Kidney (tissue), 13 donors: ENCODE measurements at regions not wholly inside any gene's neighbourhood (a gene's known extent, or its start where the extent isn't known, plus 50 kb on each side); places are given as distances from the start of the nearest gene placed in this dataset.

Experiments
- DNase-seq, 5 donors: peaks; one replicate each; pipeline ENCODE4 v3.0.0-alpha.2; 2013 to 2020
- FAIRE-seq: peaks from 2 replicates; lab custom pipeline; 2012; peaks lifted over from hg19 to GRCh38; lab: Jason Lieb, UNC
- H3K27ac ChIP-seq, 2 donors: one replicate each; pipeline ENCODE4 v1.7.0; 2013; ENCODE audit warnings: low read depth in 2 of 2, low read length in 2 of 2, inconsistent platforms in 1 of 2
- H3K27me3 ChIP-seq: one replicate; pipeline ENCODE4 v1.7.1; 2013; ENCODE audit warnings: low read length, inconsistent platforms; ENCODE audit not compliant: control insufficient read depth, insufficient read depth
- H3K36me3 ChIP-seq, 3 donors: one replicate each; pipeline versions ENCODE4 v1.7.0 to v1.7.1; 2013; ENCODE audit warnings: low read length in 3 of 3, control low read depth in 1 of 3, inconsistent platforms in 1 of 3; ENCODE audit not compliant: insufficient read depth in 3 of 3, control insufficient read depth in 2 of 3
- H3K4me1 ChIP-seq, 3 donors: one replicate each; pipeline versions ENCODE4 v1.7.0 to v1.7.1; 2013; ENCODE audit warnings: low read length in 3 of 3, inconsistent platforms in 1 of 3, low read depth in 1 of 3; ENCODE audit not compliant: control insufficient read depth in 2 of 3, insufficient read depth in 2 of 3
- H3K4me3 ChIP-seq, 3 donors: one replicate each; pipeline versions ENCODE4 v1.7.0 to v1.8.1; 2013; ENCODE audit warnings: low read length in 3 of 3, control low read depth in 1 of 3, inconsistent platforms in 1 of 3
- H3K9ac ChIP-seq, 3 donors: one replicate each; pipeline versions ENCODE4 v1.7.0 to v1.7.1; 2013; ENCODE audit warnings: low read length in 3 of 3, control low read depth in 1 of 3, inconsistent platforms in 1 of 3
- H3K9me3 ChIP-seq, 3 donors: one replicate each; pipeline versions ENCODE4 v1.7.0 to v1.7.1; 2013; ENCODE audit warnings: low read length in 3 of 3, control low read depth in 1 of 3, inconsistent platforms in 1 of 3; ENCODE audit not compliant: control insufficient read depth in 2 of 3, insufficient read depth in 1 of 3
- CTCF ChIP-seq: IDR thresholded peaks from 3 replicates; pipeline ENCODE4 v1.5.1; 2012; ENCODE audit warnings: mild to moderate bottlenecking, moderate library complexity, borderline replicate concordance; ENCODE audit not compliant: insufficient read depth; ENCODE audit errors: extremely low read depth
- intact Hi-C: fragments of 100-400 bp; cut with DNase I; formaldehyde crosslinking; loops from one replicate; pipeline ENCODE4 v1.11.1; 2022
- donor health status: control.
- donor health status: control.
- donor health status: control.
- donor health status: control.
- donor health status: control.
- donor health status: DM: yes; HTN: yes; CAD: no.
- donor health status: Normal renal cell carcinoma (clear cell type).

- DNase-seq (no peak), FAIRE-seq (no peak)
- Histone ChIP-seq H3K27me3 (no peaks in the 10 kb centered on the region), H3K36me3 (no peaks in the 10 kb centered on the region), H3K9me3 (no peaks in the 10 kb centered on the region), H3K9ac (no peak overlapping the region), H3K4me1 (no peaks in the 10 kb centered on the region), H3K4me3 (no peak overlapping the region), H3K27ac (no peak overlapping the region)
- intact Hi-C loops = no loop called here
- TF ChIP-seq CTCF = no peak
Measured at GRCh38 chr18:73681912-73682311, 465.7 kb downstream of the FBXO15 start.

- no peaks in the 10 kb centered on the region for H3K36me3 ChIP-seq
- no peak for FAIRE-seq
- H3K27ac ChIP-seq = no peak overlapping the region
- TF ChIP-seq CTCF = no peak
- no peak overlapping the region for H3K9ac ChIP-seq
- no peaks in the 10 kb centered on the region for H3K4me1 ChIP-seq
- no peak for DNase-seq
- intact Hi-C loops = no loop called here
- no peaks in the 10 kb centered on the region for H3K9me3 ChIP-seq
- no peaks in the 10 kb centered on the region for H3K27me3 ChIP-seq
- H3K4me3 ChIP-seq = no peak overlapping the region
Measured at GRCh38 chr18:73681398-73681797, 466.2 kb downstream of the FBXO15 start.

GRCh38 chr18:73679941-73680712 lies 467.5 kb downstream of the FBXO15 start:
- intact Hi-C loops = no loop called here

More at GRCh38 chr18:73679941-73680712, 467.5 kb downstream of the FBXO15 start:
- Histone ChIP-seq H3K27ac (no peak overlapping the region), H3K36me3 (no peaks in the 10 kb centered on the region), H3K4me3 (no peak overlapping the region), H3K9me3 (no peaks in the 10 kb centered on the region), H3K27me3 (no peaks in the 10 kb centered on the region), H3K9ac (no peak overlapping the region), H3K4me1 (no peaks in the 10 kb centered on the region)
- FAIRE-seq (no peak), DNase-seq (peak in 2 of 5 donors; percentile 53 to 58)
- no peak for TF ChIP-seq CTCF
